ENCODE measurements at regions not wholly inside any gene's neighbourhood (a gene's known extent, or its start where the extent isn't known, plus 50 kb on each side); places are given as distances from the start of the nearest gene placed in this dataset.
"Not testable (repeated sequence)": the region's sequence is repeated elsewhere in the genome, so short reads cannot be mapped to it uniquely, and the experiment has no call there.

DNA sequence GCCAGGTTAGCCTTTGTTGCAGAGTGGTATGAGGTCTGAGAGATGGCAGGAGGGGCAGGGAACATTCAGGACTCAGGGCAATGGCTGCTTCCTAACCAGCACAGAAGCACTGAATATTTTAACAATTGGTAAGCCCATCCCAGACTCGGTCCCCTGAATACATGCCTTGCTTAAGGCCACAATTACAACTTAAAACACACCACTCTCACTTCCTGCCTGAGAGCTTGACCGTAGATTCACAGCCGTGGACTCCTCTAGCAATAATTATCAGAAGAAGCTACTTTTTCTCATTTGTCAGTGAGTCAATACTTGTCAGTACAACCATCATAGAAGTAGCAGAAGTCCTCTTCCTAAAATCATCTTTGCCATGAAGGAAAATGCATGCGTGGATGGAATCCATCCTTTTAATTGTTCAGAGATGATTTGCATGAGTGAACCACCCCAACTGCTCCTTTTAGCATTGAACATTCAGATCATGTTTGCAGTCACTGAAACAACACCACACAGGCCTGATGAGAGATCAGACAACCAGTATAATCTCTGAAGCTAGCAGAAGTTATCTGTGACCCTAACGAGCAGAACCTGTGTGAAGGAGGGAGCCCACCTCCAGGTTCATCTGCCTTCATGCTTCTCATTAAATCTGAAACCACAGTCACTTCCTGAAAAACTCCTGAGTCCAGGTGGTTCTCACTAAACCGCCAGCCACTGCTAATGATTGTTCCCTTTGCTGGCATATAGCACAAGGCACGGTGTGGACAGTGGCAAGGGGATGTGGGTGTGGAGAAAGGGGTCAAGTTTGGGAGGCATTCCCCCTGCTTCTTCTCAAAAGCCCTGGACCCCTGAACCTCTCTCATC is 333.9 kb upstream of the CNR1 start:
- Mint-ChIP-seq H3K27me3 (ENCODE audit: low read depth) (peaks cover 3% of the 10 kb centered on the region), H3K27ac (no peak overlapping the region), H3K4me3 (no peak overlapping the region), H3K4me1 (no peaks in the 10 kb centered on the region), H3K36me3 (no peaks in the 10 kb centered on the region), H3K9me3 (peaks cover under 1% of the 10 kb centered on the region)
- no peak for DNase-seq (ENCODE audit: low spot score in 2 of 2, unreplicated experiment in 2 of 2)
- TF ChIP-seq, protein P1, sequence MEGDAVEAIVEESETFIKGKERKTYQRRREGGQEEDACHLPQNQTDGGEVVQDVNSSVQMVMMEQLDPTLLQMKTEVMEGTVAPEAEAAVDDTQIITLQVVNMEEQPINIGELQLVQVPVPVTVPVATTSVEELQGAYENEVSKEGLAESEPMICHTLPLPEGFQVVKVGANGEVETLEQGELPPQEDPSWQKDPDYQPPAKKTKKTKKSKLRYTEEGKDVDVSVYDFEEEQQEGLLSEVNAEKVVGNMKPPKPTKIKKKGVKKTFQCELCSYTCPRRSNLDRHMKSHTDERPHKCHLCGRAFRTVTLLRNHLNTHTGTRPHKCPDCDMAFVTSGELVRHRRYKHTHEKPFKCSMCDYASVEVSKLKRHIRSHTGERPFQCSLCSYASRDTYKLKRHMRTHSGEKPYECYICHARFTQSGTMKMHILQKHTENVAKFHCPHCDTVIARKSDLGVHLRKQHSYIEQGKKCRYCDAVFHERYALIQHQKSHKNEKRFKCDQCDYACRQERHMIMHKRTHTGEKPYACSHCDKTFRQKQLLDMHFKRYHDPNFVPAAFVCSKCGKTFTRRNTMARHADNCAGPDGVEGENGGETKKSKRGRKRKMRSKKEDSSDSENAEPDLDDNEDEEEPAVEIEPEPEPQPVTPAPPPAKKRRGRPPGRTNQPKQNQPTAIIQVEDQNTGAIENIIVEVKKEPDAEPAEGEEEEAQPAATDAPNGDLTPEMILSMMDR (IDR thresholded peaks at IDR 0.05; ENCODE audit: unreplicated experiment) = no peak

DNA sequence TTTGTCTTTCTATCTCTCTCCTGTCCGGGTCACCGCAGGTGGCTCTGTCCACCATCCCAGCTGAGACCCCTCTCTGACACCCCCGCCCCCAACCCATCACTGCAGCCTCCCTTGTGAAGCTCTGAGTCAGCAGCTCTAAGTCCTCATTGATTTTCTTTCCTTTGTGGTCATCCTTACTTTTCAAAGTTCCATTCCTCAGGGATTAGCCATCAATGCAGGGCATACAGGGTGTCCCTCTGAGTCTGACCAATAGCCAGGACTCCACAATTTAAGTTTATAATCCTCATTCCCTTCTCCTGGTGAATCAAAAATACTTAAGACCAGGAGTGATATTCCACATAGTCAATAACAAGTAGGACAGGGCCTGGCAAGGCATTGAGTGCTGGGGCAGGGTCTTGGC is 333.3 kb upstream of the CNR1 start:
- TF ChIP-seq, protein P1 (IDR thresholded peaks at IDR 0.05; ENCODE audit: unreplicated experiment) = no peak
- DNase-seq (ENCODE audit: low spot score in 2 of 2, unreplicated experiment in 2 of 2) = no peak
- H3K27me3 Mint-ChIP-seq (ENCODE audit: low read depth) = peaks cover 5% of the 10 kb centered on the region
- H3K4me3 Mint-ChIP-seq = no peak overlapping the region
- H3K9me3 Mint-ChIP-seq = no peaks in the 10 kb centered on the region
- H3K36me3 Mint-ChIP-seq = no peaks in the 10 kb centered on the region
- H3K27ac Mint-ChIP-seq = no peak overlapping the region
- no peaks in the 10 kb centered on the region for H3K4me1 Mint-ChIP-seq

DNA sequence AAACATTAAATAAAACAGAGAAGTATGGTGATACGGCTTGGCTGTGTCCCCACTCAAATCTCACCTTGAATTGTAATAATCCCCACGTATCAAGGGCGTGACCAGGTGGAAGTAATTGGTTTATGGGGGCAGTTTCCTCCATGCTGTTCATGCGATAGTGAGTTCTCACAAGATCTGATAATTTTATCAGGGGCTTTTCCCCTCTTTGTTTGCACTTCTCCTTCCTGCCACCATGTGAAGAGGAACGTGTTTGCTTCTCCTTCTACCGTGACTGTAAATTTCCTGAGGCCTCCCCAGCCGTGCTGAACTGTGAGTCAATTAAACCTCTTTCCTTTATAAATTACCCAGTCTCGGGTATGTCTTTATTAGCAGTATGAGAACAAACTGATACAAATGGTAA is 331.3 kb upstream of the CNR1 start:
- not testable (repeated sequence) for H3K4me1 Mint-ChIP-seq; H3K27me3 Mint-ChIP-seq (ENCODE audit: low read depth); H3K9me3 Mint-ChIP-seq; H3K36me3 Mint-ChIP-seq; H3K27ac Mint-ChIP-seq; DNase-seq (ENCODE audit: low spot score in 2 of 2, unreplicated experiment in 2 of 2); H3K4me3 Mint-ChIP-seq

DNA sequence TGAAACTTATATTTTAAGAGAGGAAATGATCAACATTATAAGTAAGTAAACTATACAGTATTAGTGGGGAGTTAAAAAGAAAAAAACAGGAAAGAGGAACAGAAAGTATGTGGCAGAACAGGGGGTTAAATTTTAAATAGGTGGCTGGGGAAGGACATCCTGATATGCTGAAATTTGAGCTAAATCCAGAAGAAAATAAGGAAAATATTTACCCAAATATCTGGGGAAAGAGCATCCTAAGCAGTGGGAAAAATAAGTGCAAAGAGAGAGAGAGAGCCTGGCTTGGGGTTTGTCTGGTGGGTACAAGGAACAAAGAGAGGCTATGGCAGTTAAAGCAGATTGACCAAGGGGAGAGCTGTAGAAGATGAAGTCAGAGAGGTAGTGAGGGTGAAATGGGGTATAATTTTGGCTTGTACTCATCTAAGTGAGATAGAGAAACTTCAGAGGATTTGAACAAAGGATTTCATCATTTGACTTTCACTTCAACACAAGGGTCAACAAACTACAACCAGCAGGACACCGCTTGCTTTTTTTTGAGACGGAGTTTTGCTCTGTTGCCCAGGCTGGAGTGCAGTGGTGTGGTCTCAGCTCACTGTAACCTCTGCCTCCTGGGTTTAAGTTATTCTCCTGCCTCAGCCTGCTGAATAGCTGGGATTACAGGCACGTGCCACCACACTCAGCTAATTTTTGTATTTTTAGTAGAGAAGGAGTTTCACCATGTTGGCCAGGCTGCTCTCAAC is 328.4 kb upstream of the CNR1 start:
- no peak overlapping the region for H3K27ac Mint-ChIP-seq

DNA sequence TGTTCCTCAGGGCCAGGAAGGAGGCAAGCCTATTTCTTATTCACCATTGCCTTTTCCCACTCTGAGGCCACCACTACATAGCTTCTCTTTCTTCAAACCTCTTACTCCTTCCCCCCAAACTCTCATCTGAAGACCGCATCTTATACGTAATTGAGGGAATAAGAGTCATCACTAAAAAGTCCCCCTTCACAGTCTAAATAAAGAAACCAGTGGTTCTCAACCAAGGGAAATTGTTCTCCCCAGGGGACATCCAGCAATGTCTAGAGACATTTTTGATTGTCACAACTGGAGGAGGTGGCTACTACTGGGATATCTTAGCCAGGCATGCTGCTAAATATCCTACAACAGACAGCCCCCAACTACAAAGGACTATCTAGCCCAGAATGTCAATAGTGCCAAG is 327.6 kb upstream of the CNR1 start:
- H3K9me3 Mint-ChIP-seq = peaks cover 10% of the 10 kb centered on the region
- H3K4me1 Mint-ChIP-seq = no peaks in the 10 kb centered on the region
- no peak for DNase-seq (ENCODE audit: low spot score in 2 of 2, unreplicated experiment in 2 of 2)
- no peak overlapping the region for H3K4me3 Mint-ChIP-seq
- no peak overlapping the region for H3K27ac Mint-ChIP-seq
- no peaks in the 10 kb centered on the region for H3K36me3 Mint-ChIP-seq
- peaks cover 4% of the 10 kb centered on the region for H3K27me3 Mint-ChIP-seq (ENCODE audit: low read depth)
- TF ChIP-seq, protein P1 (IDR thresholded peaks at IDR 0.05; ENCODE audit: unreplicated experiment) = no peak

More for the DNA sequence above, 328.4 kb upstream of the CNR1 start:
- Mint-ChIP-seq H3K4me3 (no peak overlapping the region), H3K27me3 (ENCODE audit: low read depth) (peaks cover 4% of the 10 kb centered on the region), H3K9me3 (peaks cover 10% of the 10 kb centered on the region), H3K4me1 (no peaks in the 10 kb centered on the region), H3K36me3 (no peaks in the 10 kb centered on the region)
- DNase-seq (ENCODE audit: low spot score in 2 of 2, unreplicated experiment in 2 of 2) = no peak
- TF ChIP-seq, protein P1 (IDR thresholded peaks at IDR 0.05; ENCODE audit: unreplicated experiment) = no peak

DNA sequence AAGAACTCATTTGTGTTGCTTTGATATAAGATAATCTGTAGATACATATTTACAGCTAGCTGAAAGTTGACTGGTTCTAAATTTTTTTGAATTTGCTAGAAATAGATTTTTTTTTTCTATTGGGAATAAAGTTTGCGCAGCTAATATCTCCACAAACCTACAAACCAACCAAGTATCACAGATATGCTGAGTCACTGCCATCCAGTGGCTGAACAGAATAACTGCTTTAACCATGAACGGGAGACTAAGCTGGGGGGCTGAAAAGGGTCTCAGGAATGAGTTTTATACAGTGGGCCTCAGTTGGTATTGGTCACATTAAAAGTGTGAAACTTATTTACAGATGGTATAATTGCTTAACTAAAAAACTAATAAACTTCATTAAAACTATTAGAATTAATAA is 326.7 kb upstream of the CNR1 start:
- no peaks in the 10 kb centered on the region for H3K36me3 Mint-ChIP-seq
- DNase-seq (ENCODE audit: low spot score in 2 of 2, unreplicated experiment in 2 of 2) = no peak
- H3K9me3 Mint-ChIP-seq = peaks cover 16% of the 10 kb centered on the region
- peaks cover 4% of the 10 kb centered on the region for H3K27me3 Mint-ChIP-seq (ENCODE audit: low read depth)
- TF ChIP-seq, protein P1 (IDR thresholded peaks at IDR 0.05; ENCODE audit: unreplicated experiment) = no peak
- no peaks in the 10 kb centered on the region for H3K4me1 Mint-ChIP-seq
- no peak overlapping the region for H3K27ac Mint-ChIP-seq
- H3K4me3 Mint-ChIP-seq = no peak overlapping the region

Measured in mesothelial cell of epicardium (in vitro differentiated cells).